GM18951 (cell line): ENCODE measurements at regions not wholly inside any gene's neighbourhood (a gene's known extent, or its start where the extent isn't known, plus 50 kb on each side); places are given as distances from the start of the nearest gene placed in this dataset.

Experiments used
- POLR2A ChIP-seq: IDR thresholded peaks from 4 replicates; pipeline ENCODE4 v1.6.1; 2011; ENCODE audit warnings: mild to moderate bottlenecking; ENCODE audit not compliant: insufficient read length, insufficient read depth; ENCODE audit errors: extremely low read depth
- in situ Hi-C: fragments of 300-500 bp; cut with MboI; formaldehyde crosslinking; loops from one replicate; pipeline ENCODE4 v1.12.0; 2022; ENCODE audit warnings: low sequenced_read_pairs, mixed read lengths, inconsistent platforms; ENCODE audit not compliant: unreplicated experiment

GRCh38 chr3:4042070-4042469 is 242.8 kb downstream of the LRRN1 start:
- in situ Hi-C loops, result no loop called here
- no peak for TF ChIP-seq POLR2A

- TF ChIP-seq POLR2A, result no peak
- in situ Hi-C loops, result no loop called here
Measured at GRCh38 chr3:4042869-4043268, 243.6 kb downstream of the LRRN1 start.

DNA sequence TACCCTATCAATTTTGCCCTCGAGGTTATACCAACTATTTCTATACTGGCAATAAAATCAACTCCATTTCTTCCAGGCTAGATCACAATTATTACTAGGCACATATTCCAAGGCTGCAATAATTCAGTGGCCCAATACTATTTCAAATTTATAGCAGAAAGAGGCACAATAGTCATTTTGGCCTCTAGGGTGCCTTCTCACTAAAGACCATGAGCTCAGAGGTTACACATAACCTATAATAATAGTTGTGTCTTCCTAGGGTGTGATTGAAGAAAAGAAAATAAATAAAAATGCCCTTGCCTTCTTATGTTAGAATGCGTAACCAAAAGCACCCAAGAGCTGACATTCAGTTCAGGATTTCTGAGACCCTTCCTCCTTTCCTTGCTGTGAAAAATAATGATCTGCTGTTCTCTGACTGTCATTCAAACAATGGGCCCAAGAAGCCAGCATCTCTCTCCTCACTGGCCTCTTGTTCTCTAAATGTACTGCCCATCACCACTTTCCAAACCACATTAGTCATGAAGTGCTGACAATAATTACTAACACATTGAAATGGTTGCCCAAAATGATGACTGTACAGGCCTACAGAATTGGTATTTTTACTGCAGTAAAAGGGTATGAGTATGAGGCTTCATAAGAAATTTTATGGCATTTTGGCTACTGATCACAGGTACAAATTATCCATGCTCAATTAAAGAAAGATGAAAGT is 244.8 kb downstream of the LRRN1 start:
- in situ Hi-C loops, result no loop called here
- TF ChIP-seq POLR2A, result no peak

DNA sequence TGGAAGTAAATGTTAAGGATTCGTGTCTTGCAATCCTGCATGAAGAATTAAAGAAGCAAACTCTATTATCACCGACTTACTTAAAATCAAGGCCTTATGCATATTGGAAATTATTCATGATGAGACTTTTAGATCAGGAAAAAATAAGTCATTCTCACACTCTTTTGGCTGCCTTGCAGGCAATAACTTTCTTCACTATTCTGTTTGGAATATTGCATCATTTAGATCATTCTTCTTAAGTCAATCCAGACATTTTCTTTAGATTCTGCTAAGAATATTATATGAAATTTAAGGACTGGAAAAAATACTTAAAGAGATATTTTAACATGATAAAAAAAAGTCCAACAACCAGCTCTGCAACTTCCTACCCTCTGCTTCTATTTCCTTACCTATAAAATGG is 245.4 kb downstream of the LRRN1 start:
- TF ChIP-seq POLR2A, result no peak
- in situ Hi-C loops, result no loop called here

DNA sequence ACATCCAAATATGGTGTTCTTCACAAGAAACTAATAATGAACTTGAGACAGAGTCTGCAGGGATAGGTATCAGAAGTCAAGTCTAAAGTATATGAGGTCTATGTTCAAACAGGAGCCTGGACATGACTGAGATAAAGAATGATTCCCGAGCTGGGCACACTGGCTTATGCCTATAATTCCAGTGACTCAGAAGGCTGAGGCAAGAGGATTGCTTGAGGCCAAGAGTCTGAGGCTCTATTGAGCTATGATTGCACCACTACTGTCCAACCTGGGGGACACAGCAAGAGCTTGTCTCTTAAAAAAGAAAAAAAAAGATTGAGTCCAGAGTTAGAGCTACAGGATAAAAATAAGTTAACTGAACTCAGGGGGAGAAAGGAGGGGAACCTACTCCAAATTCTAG is 246.5 kb downstream of the LRRN1 start:
- TF ChIP-seq POLR2A, result no peak
- in situ Hi-C loops, result no loop called here

DNA sequence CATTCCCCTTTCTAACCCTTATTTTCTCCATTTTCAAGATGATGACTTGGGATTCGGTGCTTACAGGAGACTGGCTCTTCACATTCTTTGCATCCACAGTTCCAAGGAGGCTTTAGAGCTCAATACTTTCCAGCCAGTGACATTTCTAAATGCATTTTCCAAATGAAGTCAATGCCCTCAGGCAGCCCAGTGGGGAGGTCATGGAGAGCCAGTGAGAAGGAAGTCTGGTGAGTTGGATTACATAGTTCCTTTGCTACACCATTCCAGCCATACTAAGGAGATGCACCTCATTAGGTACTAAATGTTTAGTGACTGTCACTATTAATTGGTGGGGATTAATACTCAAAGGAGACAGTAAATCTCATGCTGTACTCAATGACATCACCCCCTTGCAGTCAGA is 248.1 kb downstream of the LRRN1 start:
- no peak for TF ChIP-seq POLR2A
- in situ Hi-C loops, result no loop called here

- in situ Hi-C loops, result no loop called here
- no peak for TF ChIP-seq POLR2A
Measured at GRCh38 chr3:4052706-4053105, 250.5 kb upstream of the SETMAR start.

DNA sequence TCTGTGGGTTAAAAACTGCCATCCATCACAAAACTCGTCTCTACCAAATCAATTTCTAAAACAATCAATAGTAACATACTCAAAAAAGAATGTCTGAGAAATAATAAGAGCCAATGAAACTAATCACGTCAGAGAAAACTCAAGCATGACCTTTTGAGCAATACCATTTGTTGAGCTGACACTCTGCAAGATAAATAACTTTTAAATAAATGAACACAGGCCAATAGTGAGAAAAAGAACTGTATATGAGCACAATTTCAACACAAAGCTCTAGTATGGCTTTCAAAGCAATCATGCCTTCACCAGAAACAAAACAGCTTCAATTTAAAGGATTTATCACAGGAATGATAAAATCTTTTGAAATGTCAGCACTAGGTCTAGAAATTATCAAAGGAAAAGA is 249.2 kb upstream of the SETMAR start:
- no peak for TF ChIP-seq POLR2A
- in situ Hi-C loops, result no loop called here

DNA sequence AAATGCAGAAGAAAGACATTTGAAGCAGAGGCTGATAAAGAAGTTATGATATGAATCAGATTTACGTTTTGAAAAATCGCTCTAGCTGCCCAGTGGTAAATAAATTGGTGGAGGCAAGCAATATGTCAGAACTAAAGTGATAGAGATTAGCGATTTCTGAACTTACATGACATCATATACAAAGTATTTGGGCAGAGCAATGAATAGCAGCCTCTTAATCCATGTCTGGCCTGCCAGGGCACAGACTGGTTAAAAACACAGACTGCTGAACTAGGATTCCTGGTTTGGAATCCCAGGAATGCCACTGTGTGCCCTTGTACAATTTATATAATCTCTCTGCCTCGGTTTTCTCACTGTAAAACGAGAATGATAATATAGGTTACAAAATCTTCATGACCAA is 243.1 kb upstream of the SETMAR start:
- in situ Hi-C loops, result no loop called here
- no peak for TF ChIP-seq POLR2A

DNA sequence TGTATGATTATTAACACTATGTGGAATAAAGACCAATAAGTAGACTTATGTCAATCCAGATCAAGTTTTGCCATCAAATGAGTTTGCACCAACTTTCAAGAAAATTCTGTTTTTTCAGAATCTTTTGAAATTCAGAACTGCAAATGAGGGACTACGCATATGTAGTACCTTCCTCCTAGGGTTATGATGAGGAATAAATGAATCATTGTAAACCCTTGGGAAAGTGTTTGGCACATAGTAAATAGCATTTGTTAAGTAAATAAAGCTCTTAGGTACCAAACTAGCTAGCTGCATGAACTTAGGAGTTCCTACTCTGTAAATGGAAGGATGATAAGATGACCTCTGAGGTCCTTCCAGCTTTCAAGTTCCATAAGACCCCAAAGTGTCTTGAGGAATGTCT is 242.6 kb upstream of the SETMAR start:
- no peak for TF ChIP-seq POLR2A
- in situ Hi-C loops, result no loop called here

- in situ Hi-C loops, result no loop called here
Measured at GRCh38 chr3:4061195-4061594, 242.0 kb upstream of the SETMAR start.

GRCh38 chr3:4061783-4062360 is 241.3 kb upstream of the SETMAR start:
- in situ Hi-C loops, result no loop called here

More at GRCh38 chr3:4061195-4061594, 242.0 kb upstream of the SETMAR start:
- no peak for TF ChIP-seq POLR2A

DNA sequence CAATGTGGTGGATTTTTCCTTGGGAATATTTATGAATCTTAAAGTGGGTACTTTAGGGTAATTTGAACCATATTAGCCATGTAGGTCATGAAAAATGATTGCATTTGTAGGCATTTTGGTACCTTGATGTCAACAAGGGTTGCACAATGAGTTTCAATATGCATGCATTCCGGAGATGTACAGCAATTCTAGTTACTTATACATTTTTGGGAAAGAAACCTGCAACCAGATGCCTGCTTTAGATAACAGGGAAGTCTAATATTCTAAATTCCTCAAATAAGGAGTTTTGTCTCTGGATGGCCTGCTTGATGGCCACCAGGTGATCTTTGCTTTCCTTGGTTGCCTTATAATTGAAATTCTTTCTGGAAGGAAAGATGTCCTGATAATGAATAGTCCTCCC is 240.5 kb upstream of the SETMAR start:
- no peak for TF ChIP-seq POLR2A

More at GRCh38 chr3:4061783-4062360, 241.3 kb upstream of the SETMAR start:
- no peak for TF ChIP-seq POLR2A

GRCh38 chr3:4063916-4064574 is 239.1 kb upstream of the SETMAR start:
- in situ Hi-C loops, result no loop called here
- no peak for TF ChIP-seq POLR2A

More for the DNA sequence above, 240.5 kb upstream of the SETMAR start:
- in situ Hi-C loops, result no loop called here
